NCI-H146 treated with DMSO at 0.1 percent for 48 hours (cell line): ENCODE measurements at regions not wholly inside any gene's neighbourhood (a gene's known extent, or its start where the extent isn't known, plus 50 kb on each side); places are given as distances from the start of the nearest gene placed in this dataset.

Source experiments
- DNase-seq: peaks from one replicate; lab custom pipeline; 2025; ENCODE audit not compliant: unreplicated experiment; lab: John Stamatoyannopoulos, UW

DNA sequence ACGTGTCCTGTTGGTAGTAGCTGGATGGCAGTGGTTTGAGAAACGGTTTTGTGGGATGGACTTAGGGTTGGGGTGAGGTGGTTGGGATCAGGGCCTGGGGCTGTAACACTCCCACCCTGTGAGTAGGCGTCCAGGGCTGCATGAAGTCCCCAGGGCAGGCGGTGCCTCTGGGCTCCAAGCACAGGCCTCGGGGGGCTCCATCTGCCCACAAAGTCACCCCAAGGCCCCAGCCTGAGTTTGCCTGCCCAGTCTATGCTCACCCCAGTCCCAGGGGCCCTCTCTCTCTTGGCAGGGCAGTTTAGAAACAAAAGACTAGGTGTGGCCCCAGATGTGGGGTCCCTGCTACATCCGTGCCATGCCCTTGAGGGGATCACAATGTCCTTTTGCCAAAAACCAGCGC, 86.9 kb upstream of the PRR23E start:
- DNase-seq: no peak

DNA sequence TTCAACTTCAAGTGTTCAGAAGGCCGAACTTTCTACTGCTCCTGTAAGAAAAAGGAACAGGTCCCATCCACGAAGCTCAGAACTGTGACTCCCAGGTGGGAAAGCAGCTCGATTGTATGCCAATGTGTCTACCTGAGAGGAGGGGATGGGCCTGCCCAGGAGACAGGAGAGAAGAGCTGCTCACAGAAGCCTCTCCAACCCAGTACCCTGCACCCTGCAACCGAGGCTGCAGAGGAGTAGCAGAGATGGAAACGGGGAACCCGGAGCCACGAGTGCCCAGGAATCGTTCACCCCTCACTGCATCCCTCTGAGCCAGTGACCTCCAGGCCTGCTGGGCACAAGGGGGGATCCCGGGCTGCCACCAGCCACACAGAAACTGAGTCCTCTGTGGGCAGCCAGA, 86.5 kb upstream of the PRR23E start:
- no peak for DNase-seq

GRCh38 chr3:127107002-127107401, 85.9 kb upstream of the PRR23E start:
- DNase-seq: no peak

GRCh38 chr3:127107491-127108375, 85.2 kb upstream of the PRR23E start:
- DNase-seq: no peak

GRCh38 chr3:127108796-127109195, 84.1 kb upstream of the PRR23E start:
- no peak for DNase-seq

GRCh38 chr3:127110982-127111693, 81.8 kb upstream of the PRR23E start:
- DNase-seq: no peak

GRCh38 chr3:127112796-127113570, 79.9 kb upstream of the PRR23E start:
- no peak for DNase-seq

- DNase-seq: peak; percentile 58
Observed at GRCh38 chr3:127113571-127113891, 79.4 kb upstream of the PRR23E start.

- DNase-seq: no peak
Observed at GRCh38 chr3:127114337-127115070, 78.4 kb upstream of the PRR23E start.

GRCh38 chr3:127115691-127116351, 77.1 kb upstream of the PRR23E start:
- DNase-seq: no peak

- DNase-seq: no peak
Observed at GRCh38 chr3:127118366-127118765, 74.6 kb upstream of the PRR23E start.

GRCh38 chr3:127119693-127120464, 73.1 kb upstream of the PRR23E start:
- DNase-seq: no peak

DNA sequence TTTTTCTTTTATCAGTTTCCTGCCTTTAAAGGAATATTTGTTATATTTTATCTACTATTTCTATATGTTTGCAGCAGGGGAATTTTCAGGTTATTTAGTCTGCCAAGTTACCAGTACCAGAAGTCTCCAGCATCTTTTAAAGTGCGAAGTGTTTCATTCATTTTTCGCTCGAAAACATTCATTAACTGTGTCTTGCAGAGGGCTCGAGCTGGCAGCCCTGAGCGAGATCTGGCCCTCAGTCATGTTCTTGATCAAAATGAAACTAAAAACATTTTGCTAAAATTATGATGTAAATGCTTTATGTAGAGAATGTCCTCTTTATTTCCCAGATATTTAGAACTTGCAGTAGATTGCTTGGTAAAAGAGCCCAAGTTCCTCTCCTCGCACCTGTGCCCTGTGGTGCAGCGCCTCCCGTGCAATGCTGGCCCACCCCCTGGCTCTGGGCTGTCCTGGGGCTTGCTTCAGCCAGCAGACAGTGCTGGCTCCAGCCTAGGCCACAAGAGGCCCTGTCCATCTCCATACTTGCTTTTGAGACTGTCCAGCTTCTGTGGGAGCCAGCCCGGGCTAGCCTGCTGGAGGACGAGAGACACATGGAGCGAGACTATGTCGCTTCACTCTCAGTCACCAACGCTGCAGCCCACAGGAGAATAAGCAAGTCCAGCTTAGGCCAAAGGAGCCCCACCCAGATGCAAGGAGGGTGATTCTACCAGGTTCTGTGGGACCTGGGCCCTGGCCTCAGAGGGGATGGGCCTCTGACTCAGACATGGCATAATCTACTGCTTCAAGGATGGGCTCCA, 71.9 kb upstream of the PRR23E start:
- DNase-seq: no peak

- DNase-seq: no peak
Observed at GRCh38 chr3:127121885-127122284, 71.0 kb upstream of the PRR23E start.

- no peak for DNase-seq
Observed at GRCh38 chr3:127123533-127123932, 69.4 kb upstream of the PRR23E start.

- no peak for DNase-seq
Observed at GRCh38 chr3:127124120-127124519, 68.8 kb upstream of the PRR23E start.

DNA sequence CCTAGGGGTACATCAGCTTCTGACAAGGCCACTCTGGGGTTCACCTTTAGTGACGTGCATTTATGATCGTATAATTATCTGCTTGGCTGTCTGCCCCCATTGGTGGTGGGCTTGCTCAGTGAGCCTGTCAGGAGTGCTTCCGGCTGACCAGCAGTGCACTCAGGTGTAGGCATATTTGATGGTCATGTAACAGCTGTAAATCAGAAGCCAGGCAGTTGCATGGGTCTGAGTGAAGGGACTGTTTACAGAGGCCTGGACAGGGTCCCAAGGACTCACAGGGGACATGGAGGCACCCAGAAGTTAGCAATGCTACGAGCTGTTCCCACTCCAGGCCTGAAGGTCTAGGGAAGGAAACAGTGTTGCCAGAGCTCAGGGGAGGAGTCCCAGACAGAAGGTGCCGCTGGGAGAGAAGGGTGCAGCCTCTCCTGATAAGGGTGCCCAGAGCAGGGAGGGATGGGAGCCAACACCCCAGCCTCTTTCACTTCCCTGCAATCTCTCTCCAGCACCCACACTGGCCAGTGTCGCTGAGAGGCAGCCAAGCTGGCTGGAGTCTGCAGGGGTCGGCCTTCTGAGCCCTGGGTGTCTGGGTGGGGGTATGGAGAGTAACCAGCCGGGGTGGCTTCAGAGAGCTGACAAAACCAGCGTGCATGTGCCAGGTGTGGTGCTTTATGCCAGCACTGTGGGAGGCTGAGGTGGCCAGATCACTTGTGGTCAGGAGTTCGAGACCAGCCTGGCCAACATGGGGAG, 61.3 kb upstream of the PRR23E start:
- DNase-seq: no peak

- no peak for DNase-seq
Observed at GRCh38 chr3:127132876-127133275, 60.1 kb upstream of the PRR23E start.
